ENCODE measurements at regions not wholly inside any gene's neighbourhood (a gene's known extent, or its start where the extent isn't known, plus 50 kb on each side); places are given as distances from the start of the nearest gene placed in this dataset.

DNA sequence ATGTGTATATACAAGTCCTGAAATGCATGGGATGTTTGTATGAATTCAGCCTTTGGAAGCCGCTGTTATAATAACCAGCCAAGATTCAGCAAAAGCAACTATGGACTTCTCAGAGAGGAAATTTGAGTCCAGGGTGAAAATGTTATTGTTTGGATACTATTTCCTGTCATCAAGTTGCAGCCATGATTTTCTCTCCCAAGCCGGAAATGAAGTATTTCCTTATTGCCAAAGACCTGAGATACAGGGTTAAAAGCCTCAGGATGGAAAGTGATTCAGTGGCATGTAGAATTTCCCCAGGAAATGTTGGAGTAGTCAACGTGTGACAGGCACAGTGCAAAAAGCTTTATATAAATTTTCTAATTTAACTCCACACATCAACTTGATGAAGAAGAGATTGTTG lies 133.9 kb downstream of the IRS2 start:
- H3K27me3 Mint-ChIP-seq (ENCODE audit: low read depth), result peaks cover 13% of the 10 kb centered on the region
- H3K27ac Mint-ChIP-seq, result peak overlapping the region in 1 of 3 experiments; percentile 35
- H3K4me1 Mint-ChIP-seq, result peaks cover 17% of the 10 kb centered on the region
- H3K9me3 Mint-ChIP-seq, result no peaks in the 10 kb centered on the region
- H3K4me3 Mint-ChIP-seq, result no peak overlapping the region
- TF ChIP-seq, protein P1, sequence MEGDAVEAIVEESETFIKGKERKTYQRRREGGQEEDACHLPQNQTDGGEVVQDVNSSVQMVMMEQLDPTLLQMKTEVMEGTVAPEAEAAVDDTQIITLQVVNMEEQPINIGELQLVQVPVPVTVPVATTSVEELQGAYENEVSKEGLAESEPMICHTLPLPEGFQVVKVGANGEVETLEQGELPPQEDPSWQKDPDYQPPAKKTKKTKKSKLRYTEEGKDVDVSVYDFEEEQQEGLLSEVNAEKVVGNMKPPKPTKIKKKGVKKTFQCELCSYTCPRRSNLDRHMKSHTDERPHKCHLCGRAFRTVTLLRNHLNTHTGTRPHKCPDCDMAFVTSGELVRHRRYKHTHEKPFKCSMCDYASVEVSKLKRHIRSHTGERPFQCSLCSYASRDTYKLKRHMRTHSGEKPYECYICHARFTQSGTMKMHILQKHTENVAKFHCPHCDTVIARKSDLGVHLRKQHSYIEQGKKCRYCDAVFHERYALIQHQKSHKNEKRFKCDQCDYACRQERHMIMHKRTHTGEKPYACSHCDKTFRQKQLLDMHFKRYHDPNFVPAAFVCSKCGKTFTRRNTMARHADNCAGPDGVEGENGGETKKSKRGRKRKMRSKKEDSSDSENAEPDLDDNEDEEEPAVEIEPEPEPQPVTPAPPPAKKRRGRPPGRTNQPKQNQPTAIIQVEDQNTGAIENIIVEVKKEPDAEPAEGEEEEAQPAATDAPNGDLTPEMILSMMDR (IDR thresholded peaks at IDR 0.05; ENCODE audit: unreplicated experiment in 3 of 3), result no peak
- no peaks in the 10 kb centered on the region for H3K36me3 Mint-ChIP-seq (ENCODE audit: low read depth)

DNA sequence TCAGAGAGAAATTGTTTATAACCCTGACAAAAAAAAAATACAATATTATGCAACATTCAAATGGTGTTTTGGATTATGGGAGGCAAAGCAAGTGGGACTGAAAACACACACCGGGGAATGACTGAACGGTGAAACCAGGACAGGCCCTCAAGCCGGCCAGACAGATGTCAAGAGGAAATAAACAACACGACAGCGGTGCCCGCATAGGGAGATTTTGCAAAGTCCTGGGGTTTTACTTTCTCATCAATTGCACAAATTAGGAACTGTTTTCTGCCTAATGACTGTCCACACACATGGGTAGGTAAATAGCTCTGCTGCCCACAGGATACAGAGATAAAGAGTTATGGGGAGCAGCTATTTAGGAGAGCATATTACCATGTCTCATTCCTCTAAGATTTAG lies 134.5 kb downstream of the IRS2 start:
- H3K4me3 Mint-ChIP-seq, result no peak overlapping the region
- H3K9me3 Mint-ChIP-seq, result no peaks in the 10 kb centered on the region
- H3K27ac Mint-ChIP-seq, result no peak overlapping the region
- TF ChIP-seq, protein P1 (IDR thresholded peaks at IDR 0.05; ENCODE audit: unreplicated experiment in 3 of 3), result no peak
- H3K36me3 Mint-ChIP-seq (ENCODE audit: low read depth), result no peaks in the 10 kb centered on the region
- peaks cover 13% of the 10 kb centered on the region for H3K27me3 Mint-ChIP-seq (ENCODE audit: low read depth)
- peaks cover 12% of the 10 kb centered on the region for H3K4me1 Mint-ChIP-seq

DNA sequence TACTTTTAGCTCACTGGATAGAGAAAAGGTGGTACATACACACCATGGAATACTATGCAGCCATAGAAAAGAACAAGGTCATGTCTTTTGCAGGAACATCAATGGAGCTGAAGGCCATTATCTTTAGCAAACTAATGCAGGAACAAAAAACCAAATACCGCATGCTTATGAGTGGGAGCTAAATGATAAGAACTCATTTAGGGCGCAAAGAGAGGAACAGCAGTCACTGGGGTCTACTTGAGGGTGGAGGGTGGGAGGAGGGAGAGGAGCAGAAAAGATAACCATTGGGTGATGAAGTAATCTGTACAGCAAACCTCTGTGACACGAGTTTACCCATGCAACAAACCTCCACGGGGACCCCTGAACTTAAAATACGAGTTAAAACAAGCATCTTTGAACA lies 135.1 kb downstream of the IRS2 start:
- no peaks in the 10 kb centered on the region for H3K36me3 Mint-ChIP-seq (ENCODE audit: low read depth)
- H3K4me1 Mint-ChIP-seq, result peaks cover 12% of the 10 kb centered on the region
- TF ChIP-seq, protein P1 (IDR thresholded peaks at IDR 0.05; ENCODE audit: unreplicated experiment in 3 of 3), result no peak
- no peak overlapping the region for H3K4me3 Mint-ChIP-seq
- peaks cover 13% of the 10 kb centered on the region for H3K27me3 Mint-ChIP-seq (ENCODE audit: low read depth)
- H3K27ac Mint-ChIP-seq, result no peak overlapping the region
- no peaks in the 10 kb centered on the region for H3K9me3 Mint-ChIP-seq

DNA sequence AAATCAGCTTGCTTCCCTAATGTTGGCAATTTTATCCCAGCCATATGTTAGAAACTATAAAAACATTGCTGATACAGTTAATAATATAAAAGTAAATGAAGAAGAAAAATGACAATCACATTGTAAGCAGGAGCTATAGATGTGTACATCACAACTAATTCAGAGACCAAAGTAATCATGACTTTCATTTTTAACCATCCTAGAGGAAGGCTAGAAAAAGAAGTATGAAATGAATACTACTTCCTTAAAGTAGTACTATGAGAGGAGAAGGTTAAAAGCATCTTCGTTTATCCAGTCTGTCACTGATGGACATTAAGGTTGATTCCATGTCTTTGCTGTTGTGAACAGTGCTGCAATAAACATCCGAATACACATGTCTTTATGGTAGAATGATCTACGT lies 135.5 kb downstream of the IRS2 start:
- H3K9me3 Mint-ChIP-seq, result no peaks in the 10 kb centered on the region
- H3K4me3 Mint-ChIP-seq, result no peak overlapping the region
- no peak overlapping the region for H3K27ac Mint-ChIP-seq
- H3K27me3 Mint-ChIP-seq (ENCODE audit: low read depth), result peaks cover 9% of the 10 kb centered on the region
- no peaks in the 10 kb centered on the region for H3K36me3 Mint-ChIP-seq (ENCODE audit: low read depth)
- TF ChIP-seq, protein P1 (IDR thresholded peaks at IDR 0.05; ENCODE audit: unreplicated experiment in 3 of 3), result no peak
- peaks cover 12% of the 10 kb centered on the region for H3K4me1 Mint-ChIP-seq

- TF ChIP-seq, protein P1 (IDR thresholded peaks at IDR 0.05; ENCODE audit: unreplicated experiment in 3 of 3), result no peak
- H3K4me1 Mint-ChIP-seq, result peaks cover 5% of the 10 kb centered on the region
- H3K27me3 Mint-ChIP-seq (ENCODE audit: low read depth), result peaks cover 8% of the 10 kb centered on the region
- no peak overlapping the region for H3K27ac Mint-ChIP-seq
- no peaks in the 10 kb centered on the region for H3K9me3 Mint-ChIP-seq
- no peak overlapping the region for H3K4me3 Mint-ChIP-seq
- no peaks in the 10 kb centered on the region for H3K36me3 Mint-ChIP-seq (ENCODE audit: low read depth)
Measured at GRCh38 chr13:109649713-109650112, 136.7 kb downstream of the IRS2 start.

- Mint-ChIP-seq H3K27ac (no peak overlapping the region), H3K4me3 (no peak overlapping the region), H3K27me3 (ENCODE audit: low read depth) (peaks cover 3% of the 10 kb centered on the region), H3K9me3 (no peaks in the 10 kb centered on the region), H3K4me1 (no peaks in the 10 kb centered on the region), H3K36me3 (ENCODE audit: low read depth) (no peaks in the 10 kb centered on the region)
- TF ChIP-seq, protein P1 (IDR thresholded peaks at IDR 0.05; ENCODE audit: unreplicated experiment in 3 of 3), result no peak
Measured at GRCh38 chr13:109647699-109648098, 138.7 kb downstream of the IRS2 start.
